ENCODE measurements at regions not wholly inside any gene's neighbourhood (a gene's known extent, or its start where the extent isn't known, plus 50 kb on each side); places are given as distances from the start of the nearest gene placed in this dataset.

- WGBS = 81% methylated on average over 1 of the region's 1 CpG
- Histone ChIP-seq H3K9me3 (ENCODE audit: control insufficient read depth in 4 of 4, low read length in 3 of 4) (no peaks in the 10 kb centered on the region), H3K9ac (ENCODE audit: low read depth in 1 of 2, low read length in 2 of 2) (no peak overlapping the region), H3K36me3 (ENCODE audit: control insufficient read depth in 4 of 4, insufficient read depth in 3 of 4, low read depth in 1 of 4, low read length in 3 of 4) (no peaks in the 10 kb centered on the region), H3K4me1 (ENCODE audit: control insufficient read depth in 4 of 4, insufficient read depth in 4 of 4, low read length in 3 of 4) (no peaks in the 10 kb centered on the region), H3K4me3 (ENCODE audit: low read depth in 1 of 3, low read length in 3 of 3) (no peak overlapping the region), H3K27me3 (ENCODE audit: control insufficient read depth in 4 of 4, insufficient read depth in 4 of 4, low read length in 3 of 4) (no peaks in the 10 kb centered on the region), H3K27ac (ENCODE audit: low read depth in 1 of 2, low read length in 2 of 2) (no peak overlapping the region)
- TF ChIP-seq FOXA2 (IDR thresholded peaks at IDR 0.05) = no peak
- TF ChIP-seq EGR1 (IDR thresholded peaks at IDR 0.05; ENCODE audit: low read depth in 2 of 2) = no peak
- TF ChIP-seq MAX (IDR thresholded peaks at IDR 0.05) = no peak
- TF ChIP-seq RAD21 (IDR thresholded peaks at IDR 0.05) = no peak
- TF ChIP-seq HNF4G (IDR thresholded peaks at IDR 0.05) = no peak
- no peak for TF ChIP-seq TAF1 (conservative IDR thresholded peaks at IDR 0.05)
- TF ChIP-seq FOXA1 (IDR thresholded peaks at IDR 0.05) = no peak
- no peak for TF ChIP-seq RXRA (IDR thresholded peaks at IDR 0.05)
- TF ChIP-seq REST (IDR thresholded peaks at IDR 0.05) = no peak
- TF ChIP-seq CTCF (IDR thresholded peaks at IDR 0.05; ENCODE audit: low read depth, low read length, missing input control) = no peak
- no peak for DNase-seq (ENCODE audit: low spot score)
These were observed 143.7 kb downstream of the LRATD1 start for GRCh38 chr2:14776216-14776615.

- WGBS = 80% methylated on average over 2 of the region's 2 CpGs
- no peak overlapping the region for H3K4me3 ChIP-seq (ENCODE audit: low read depth in 1 of 3, low read length in 3 of 3)
- no peaks in the 10 kb centered on the region for H3K27me3 ChIP-seq (ENCODE audit: control insufficient read depth in 4 of 4, insufficient read depth in 4 of 4, low read length in 3 of 4)
- H3K9me3 ChIP-seq (ENCODE audit: control insufficient read depth in 4 of 4, low read length in 3 of 4) = no peaks in the 10 kb centered on the region
- DNase-seq (ENCODE audit: low spot score) = no peak
- no peak overlapping the region for H3K27ac ChIP-seq (ENCODE audit: low read depth in 1 of 2, low read length in 2 of 2)
- H3K36me3 ChIP-seq (ENCODE audit: control insufficient read depth in 4 of 4, insufficient read depth in 3 of 4, low read depth in 1 of 4, low read length in 3 of 4) = no peaks in the 10 kb centered on the region
- TF ChIP-seq HNF4A (conservative IDR thresholded peaks at IDR 0.05) (no peak), GABPA (IDR thresholded peaks at IDR 0.05 in 1 of 2, conservative IDR thresholded peaks at IDR 0.05 in 1 of 2) (no peak), FOXA2 (IDR thresholded peaks at IDR 0.05) (no peak), JUND (IDR thresholded peaks at IDR 0.05) (no peak), HNF4G (IDR thresholded peaks at IDR 0.05) (no peak), REST (IDR thresholded peaks at IDR 0.05) (no peak), TAF1 (conservative IDR thresholded peaks at IDR 0.05) (no peak), SP1 (IDR thresholded peaks at IDR 0.05) (no peak), MAX (IDR thresholded peaks at IDR 0.05) (no peak), EGR1 (IDR thresholded peaks at IDR 0.05; ENCODE audit: low read depth in 2 of 2) (no peak), CTCF (IDR thresholded peaks at IDR 0.05; ENCODE audit: low read depth, low read length, missing input control) (no peak), FOXA1 (IDR thresholded peaks at IDR 0.05) (no peak)
- H3K4me1 ChIP-seq (ENCODE audit: control insufficient read depth in 4 of 4, insufficient read depth in 4 of 4, low read length in 3 of 4) = no peaks in the 10 kb centered on the region
- no peak overlapping the region for H3K9ac ChIP-seq (ENCODE audit: low read depth in 1 of 2, low read length in 2 of 2)
These were observed 145.5 kb downstream of the LRATD1 start for GRCh38 chr2:14778015-14778414.

All from liver (tissue), 8 donors.